Panc1 (cell line): ENCODE measurements at regions not wholly inside any gene's neighbourhood (a gene's known extent, or its start where the extent isn't known, plus 50 kb on each side); places are given as distances from the start of the nearest gene placed in this dataset.
"Not testable (repeated sequence)": the region's sequence is repeated elsewhere in the genome, so short reads cannot be mapped to it uniquely, and the experiment has no call there.

Experiments used
- ATAC-seq: fragments of 200-7000 bp; cut with Tn5 transposase; 2 replicates; pipeline ENCODE4 v1.9.1; 2020; ENCODE audit warnings: mild to moderate bottlenecking, moderate library complexity
- BruUV-seq: library from RNA; stranded (reverse); fragments of 400-500 nt; replicated peaks from 2 replicates; lab custom pipeline; 2021; lab: Mats Ljungman, UMichigan
- CTCF ChIA-PET: fragments of 300-600 bp; sonication (Branson Sonifier 250); formaldehyde crosslinking; loops from one replicate; lab custom pipeline; 2022; ENCODE audit warnings: antibody characterized with exemption; lab: Charles Lee
- POLR2A ChIA-PET: fragments of 300-600 bp; sonication (Branson Sonifier 250); formaldehyde crosslinking; loops from one replicate; lab custom pipeline; 2022; ENCODE audit warnings: antibody characterized with exemption; lab: Charles Lee
- DNase-seq: peaks from one replicate; pipeline ENCODE4 v3.0.0-alpha.2; 2010; ENCODE audit warnings: low read depth, low spot score
- H3K27ac ChIP-seq: 2 replicates; pipeline ENCODE4 v1.5.1; 2011; ENCODE audit warnings: mild to moderate bottlenecking, low read length, inconsistent platforms
- H3K27me3 ChIP-seq: fragments of 200-500 bp; sonication (Bioruptor generic); 2 replicates; pipeline ENCODE4 v1.6.0; 2014; ENCODE audit warnings: low read length, inconsistent platforms; ENCODE audit not compliant: control insufficient read depth, insufficient read depth
- H3K36me3 ChIP-seq: fragments of 200-500 bp; sonication (Bioruptor generic); 2 replicates; pipeline ENCODE4 v1.5.1; 2014; ENCODE audit warnings: inconsistent platforms, mild to moderate bottlenecking, low read length, moderate library complexity; ENCODE audit not compliant: control insufficient read depth, insufficient read depth
- H3K4me1 ChIP-seq: 2 replicates; pipeline ENCODE4 v1.5.1; 2011; ENCODE audit warnings: inconsistent platforms, mild to moderate bottlenecking, low read length, moderate library complexity; ENCODE audit not compliant: control insufficient read depth, insufficient read depth
- H3K4me3 ChIP-seq, 2 experiments: 2 replicates each; pipeline ENCODE4 v1.5.1; 2011 to 2012; ENCODE audit warnings: low read depth in 2 of 2, low read length in 2 of 2, mild to moderate bottlenecking in 2 of 2, inconsistent platforms in 1 of 2, moderate library complexity in 1 of 2
- H3K9me3 ChIP-seq: fragments of 200-500 bp; sonication (Bioruptor generic); 2 replicates; pipeline ENCODE4 v1.5.1; 2014; ENCODE audit warnings: low read depth, mild to moderate bottlenecking, inconsistent platforms, low read length, moderate library complexity; ENCODE audit not compliant: control insufficient read depth, insufficient read depth
- CTCF ChIP-seq: fragments of 450-650 bp; IDR thresholded peaks from 2 replicates; pipeline ENCODE4 v1.5.1; 2017; ENCODE audit warnings: mild to moderate bottlenecking
- POLR2AphosphoS5 ChIP-seq: IDR thresholded peaks from 2 replicates; pipeline ENCODE4 v1.6.1; 2012; ENCODE audit warnings: mild to moderate bottlenecking, low read depth, low read length, moderate library complexity
- REST ChIP-seq, 2 experiments: IDR thresholded peaks; 2 replicates each; pipeline ENCODE4 v1.6.1; 2011 to 2012; ENCODE audit warnings: low read depth in 2 of 2, control low read depth in 1 of 2, low read length in 1 of 2, mild to moderate bottlenecking in 1 of 2, moderate library complexity in 1 of 2; ENCODE audit not compliant: insufficient read depth in 1 of 2
- SIN3A ChIP-seq: IDR thresholded peaks from 2 replicates; pipeline ENCODE4 v1.6.1; 2012; ENCODE audit warnings: low read depth, mild to moderate bottlenecking, low read length, moderate library complexity, borderline replicate concordance; ENCODE audit not compliant: insufficient read depth
- TCF7L2 ChIP-seq: IDR thresholded peaks from 2 replicates; pipeline ENCODE4 v1.6.1; 2011; ENCODE audit warnings: mild to moderate bottlenecking, low read depth, low read length, inconsistent platforms
- in situ Hi-C: cut with HindIII; loops from 2 replicates; pipeline ENCODE4 v1.10.0; 2016; ENCODE audit warnings: low sequenced_read_pairs, low pct_unique_long_range_greater_than_20kb
- intact Hi-C: fragments of 100-400 bp; cut with micrococcal nuclease; formaldehyde crosslinking; loops from one replicate; pipeline ENCODE4 v1.10.0; 2022; ENCODE audit not compliant: unreplicated experiment

- Histone ChIP-seq H3K27ac (no peak overlapping the region), H3K36me3 (no peaks in the 10 kb centered on the region), H3K27me3 (no peaks in the 10 kb centered on the region), H3K4me3 (no peak overlapping the region), H3K4me1 (no peaks in the 10 kb centered on the region), H3K9me3 (no peaks in the 10 kb centered on the region)
- no TSS peak for BruUV-seq
- intact Hi-C loops (no loop called here), in situ Hi-C loops (no loop called here)
- CTCF ChIA-PET, result no interaction called here
- ATAC-seq (no peak), DNase-seq (no peak)
- POLR2A ChIA-PET, result no interaction called here
- TF ChIP-seq SIN3A (no peak), REST (IDR thresholded peaks at IDR 0.05; ENCODE audit: insufficient read depth in 1 of 2, low read depth in 2 of 2, low read length in 1 of 2) (no peak), POLR2AphosphoS5 (no peak), TCF7L2 (no peak), CTCF (no peak)
Observed at GRCh38 chr4:164261831-164262230, 492.1 kb upstream of the SMIM31 start.

GRCh38 chr4:164262508-164262907 is 491.4 kb upstream of the SMIM31 start:
- BruUV-seq, H3K36me3 ChIP-seq, H3K4me3 ChIP-seq, ATAC-seq, H3K27me3 ChIP-seq, intact Hi-C loops, H3K9me3 ChIP-seq, CTCF ChIA-PET, in situ Hi-C loops, DNase-seq, H3K27ac ChIP-seq, H3K4me1 ChIP-seq, POLR2A ChIA-PET: not testable (repeated sequence)

- POLR2A ChIA-PET, H3K36me3 ChIP-seq, DNase-seq, H3K4me1 ChIP-seq, ATAC-seq, H3K27me3 ChIP-seq, CTCF ChIA-PET, intact Hi-C loops, H3K4me3 ChIP-seq, in situ Hi-C loops, H3K27ac ChIP-seq, BruUV-seq, H3K9me3 ChIP-seq: not testable (repeated sequence)
Observed at GRCh38 chr4:164277414-164277813, 476.5 kb upstream of the SMIM31 start.
